Medulla oblongata (tissue), 1 donor: ENCODE measurements at regions not wholly inside any gene's neighbourhood (a gene's known extent, or its start where the extent isn't known, plus 50 kb on each side); places are given as distances from the start of the nearest gene placed in this dataset.
A peak's percentile ranks its signal among the peaks of the same experiment; 100 is the strongest.

Experiments
- DNase-seq: peaks from one replicate; pipeline ENCODE4 v3.0.0-alpha.2; 2015; ENCODE audit errors: extremely low spot score

GRCh38 chr16:5446623-5447240 is 349.1 kb upstream of the EEF2KMT start:
- DNase-seq, result no peak

- no peak for DNase-seq
Measured at GRCh38 chr16:5444189-5444588, 346.6 kb upstream of the EEF2KMT start.

GRCh38 chr16:5442986-5443385 is 345.4 kb upstream of the EEF2KMT start:
- no peak for DNase-seq

GRCh38 chr16:5442054-5442453 is 344.5 kb upstream of the EEF2KMT start:
- DNase-seq, result no peak

GRCh38 chr16:5438591-5438990 is 341.0 kb upstream of the EEF2KMT start:
- DNase-seq, result no peak

- DNase-seq, result no peak
Measured at GRCh38 chr16:5433587-5433986, 336.0 kb upstream of the EEF2KMT start.

- no peak for DNase-seq
Measured at GRCh38 chr16:5432166-5432565, 334.6 kb upstream of the EEF2KMT start.

GRCh38 chr16:5430598-5430997 is 333.0 kb upstream of the EEF2KMT start:
- no peak for DNase-seq

- DNase-seq, result no peak
Measured at GRCh38 chr16:5428932-5429331, 331.3 kb upstream of the EEF2KMT start.

- DNase-seq, result no peak
Measured at GRCh38 chr16:5427571-5427970, 330.0 kb upstream of the EEF2KMT start.

GRCh38 chr16:5422643-5423496 is 325.3 kb upstream of the EEF2KMT start:
- DNase-seq, result no peak

GRCh38 chr16:5422047-5422446 is 324.5 kb upstream of the EEF2KMT start:
- no peak for DNase-seq

- no peak for DNase-seq
Measured at GRCh38 chr16:5416013-5416412, 318.4 kb upstream of the EEF2KMT start.

- no peak for DNase-seq
Measured at GRCh38 chr16:5415123-5415522, 317.5 kb upstream of the EEF2KMT start.

- DNase-seq, result peak; percentile 24
Measured at GRCh38 chr16:5412731-5413130, 315.1 kb upstream of the EEF2KMT start.

- no peak for DNase-seq
Measured at GRCh38 chr16:5398203-5398602, 300.6 kb upstream of the EEF2KMT start.

- no peak for DNase-seq
Measured at GRCh38 chr16:5396880-5397279, 299.3 kb upstream of the EEF2KMT start.

- no peak for DNase-seq
Measured at GRCh38 chr16:5393070-5393469, 295.5 kb upstream of the EEF2KMT start.

GRCh38 chr16:5386989-5387388 is 289.4 kb upstream of the EEF2KMT start:
- DNase-seq, result no peak

- no peak for DNase-seq
Measured at GRCh38 chr16:5385811-5386210, 288.2 kb upstream of the EEF2KMT start.

GRCh38 chr16:5385115-5385514 is 287.5 kb upstream of the EEF2KMT start:
- DNase-seq, result no peak

GRCh38 chr16:5383737-5384136 is 286.1 kb upstream of the EEF2KMT start:
- no peak for DNase-seq

- DNase-seq, result no peak
Measured at GRCh38 chr16:5382484-5382883, 284.9 kb upstream of the EEF2KMT start.
